GM19099 (cell line): ENCODE measurements at regions not wholly inside any gene's neighbourhood (a gene's known extent, or its start where the extent isn't known, plus 50 kb on each side); places are given as distances from the start of the nearest gene placed in this dataset.

Experiments
- POLR2A ChIP-seq: IDR thresholded peaks from 3 replicates; pipeline ENCODE4 v1.6.1; 2011; ENCODE audit warnings: low read depth; ENCODE audit not compliant: insufficient read length; ENCODE audit errors: extremely low read depth

DNA sequence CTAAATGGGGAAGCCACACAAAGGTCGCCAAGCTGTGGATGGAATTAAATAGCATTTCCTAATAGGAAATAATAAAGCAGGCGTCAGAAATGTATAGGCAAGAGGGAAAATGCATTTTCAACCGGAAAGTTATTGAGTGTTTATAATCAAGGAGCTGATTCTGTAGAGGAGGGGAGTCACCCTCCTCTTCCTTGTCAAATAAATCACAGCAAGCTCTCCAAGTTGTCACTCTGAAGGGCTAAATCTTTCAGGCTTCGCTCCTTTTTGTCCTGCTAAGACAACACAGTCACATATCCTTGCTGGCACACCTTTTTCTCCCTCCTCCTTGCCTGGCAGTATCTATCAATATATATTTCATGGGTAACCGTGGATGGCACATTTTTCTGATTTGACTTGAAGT lies 338.4 kb downstream of the SATB1 start:
- no peak for TF ChIP-seq POLR2A

DNA sequence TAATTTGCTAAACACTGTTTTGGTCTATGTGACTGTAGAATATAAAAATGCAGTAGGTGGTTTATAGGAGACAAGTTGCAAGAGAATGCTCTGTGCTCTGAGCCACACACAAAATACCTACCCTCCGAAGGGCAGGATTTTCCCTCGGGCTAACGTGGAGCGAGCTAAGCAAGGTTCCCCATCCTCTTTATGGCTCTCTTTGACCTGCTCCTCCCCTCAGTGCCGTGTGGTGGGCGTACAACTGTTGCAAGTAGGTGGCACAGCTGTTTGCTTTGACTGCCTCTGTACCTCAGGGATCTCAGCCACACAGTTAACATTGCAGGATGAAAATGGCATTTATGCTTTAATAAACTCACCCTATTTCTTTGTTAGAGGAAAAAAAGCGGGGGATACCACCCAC lies 339.1 kb downstream of the SATB1 start:
- no peak for TF ChIP-seq POLR2A

DNA sequence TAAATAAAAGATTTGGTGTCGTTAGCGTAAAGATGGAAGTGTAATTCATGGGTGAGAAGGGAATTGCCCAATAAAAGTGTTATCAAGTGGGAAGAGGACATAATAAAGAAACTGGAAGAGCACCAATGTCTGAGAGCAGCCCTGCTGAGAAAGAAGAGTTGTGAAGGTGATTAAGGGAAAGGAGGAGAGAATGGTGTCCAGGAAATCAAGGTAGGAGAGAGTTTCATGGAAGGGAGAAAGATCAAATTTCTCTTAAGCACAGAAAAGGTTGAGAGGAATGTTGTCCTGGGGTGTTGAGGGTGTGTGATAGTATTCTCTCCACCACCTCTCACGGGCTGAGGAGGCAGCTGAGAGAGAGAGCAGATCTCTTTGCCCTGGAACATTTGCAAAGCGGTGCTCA lies 339.7 kb downstream of the SATB1 start:
- TF ChIP-seq POLR2A = no peak

DNA sequence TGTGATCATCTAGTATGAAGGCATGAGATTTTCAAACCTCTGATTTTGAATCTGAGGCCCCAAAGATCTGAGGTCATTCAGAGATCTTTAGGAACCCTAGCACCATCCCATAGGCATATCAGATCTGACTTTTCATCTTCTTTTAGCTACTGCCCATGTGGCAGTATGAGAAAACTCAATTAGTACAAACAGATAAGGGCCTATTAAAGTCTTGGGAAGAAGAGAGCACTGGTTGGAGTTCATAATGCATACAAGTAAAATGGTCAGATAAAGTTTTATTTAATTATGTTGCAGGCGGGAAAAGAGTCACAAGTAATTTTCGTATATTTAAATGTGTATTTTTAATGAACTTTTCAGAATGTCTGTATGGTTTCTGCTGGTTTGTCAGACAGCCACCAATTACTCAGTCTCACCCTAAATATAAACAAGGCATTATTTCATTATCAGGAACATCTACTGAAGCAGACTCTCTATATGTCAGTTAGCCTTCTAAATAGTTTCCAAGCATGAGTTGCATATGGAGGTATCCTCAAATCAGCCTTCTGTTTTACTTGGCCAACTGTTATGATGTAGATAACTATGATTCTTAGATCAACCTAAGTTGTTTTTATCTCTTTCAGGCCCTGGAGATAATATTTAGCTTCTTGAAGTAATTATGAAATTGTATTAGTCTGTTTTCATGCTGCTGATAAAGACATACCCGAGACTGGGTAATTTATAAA lies 340.3 kb upstream of the TBC1D5 start:
- no peak for TF ChIP-seq POLR2A

GRCh38 chr3:18080198-18080689 lies 337.8 kb upstream of the TBC1D5 start:
- no peak for TF ChIP-seq POLR2A

DNA sequence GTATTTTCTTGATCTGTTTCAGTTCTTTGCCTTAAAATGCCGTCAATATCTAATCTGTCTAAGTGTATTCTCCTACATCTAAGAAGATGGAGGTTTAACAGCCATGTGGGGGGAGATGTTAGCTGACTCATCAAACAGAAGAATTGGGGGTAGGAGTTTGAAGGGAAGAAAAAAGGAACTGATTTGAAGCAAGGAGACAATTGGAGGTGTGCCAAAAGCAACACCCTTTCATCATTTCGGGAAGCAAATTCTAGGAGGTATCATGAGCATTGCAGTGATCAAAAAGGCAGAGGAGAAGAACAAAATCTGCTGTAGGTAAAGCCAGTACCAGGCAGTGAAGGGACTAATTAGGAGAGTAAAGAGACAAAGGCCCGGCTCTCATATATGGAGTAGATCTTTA lies 337.3 kb upstream of the TBC1D5 start:
- TF ChIP-seq POLR2A = no peak

- TF ChIP-seq POLR2A = no peak
Observed at GRCh38 chr3:18079062-18079461, 336.6 kb upstream of the TBC1D5 start.

GRCh38 chr3:18077128-18077840 lies 334.9 kb upstream of the TBC1D5 start:
- TF ChIP-seq POLR2A = no peak

DNA sequence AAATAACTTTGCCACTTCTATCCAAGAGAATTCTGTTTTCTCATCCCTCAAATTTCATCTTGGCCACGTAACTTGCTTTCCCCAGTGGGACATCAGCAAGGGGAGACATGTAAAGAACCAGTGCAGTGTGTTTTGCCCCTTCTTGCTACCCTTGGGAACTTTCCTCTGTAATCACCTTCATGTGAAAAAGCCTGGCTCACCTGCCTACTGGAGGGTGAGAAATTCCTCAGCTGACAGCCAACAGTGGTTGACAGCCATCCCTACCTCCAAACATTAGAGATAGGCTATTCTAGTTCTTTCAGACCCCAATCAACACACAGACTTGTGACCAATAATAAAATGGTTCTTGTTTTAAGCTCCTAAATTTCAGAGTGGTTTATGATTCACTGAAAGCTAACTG lies 333.9 kb upstream of the TBC1D5 start:
- TF ChIP-seq POLR2A = no peak

DNA sequence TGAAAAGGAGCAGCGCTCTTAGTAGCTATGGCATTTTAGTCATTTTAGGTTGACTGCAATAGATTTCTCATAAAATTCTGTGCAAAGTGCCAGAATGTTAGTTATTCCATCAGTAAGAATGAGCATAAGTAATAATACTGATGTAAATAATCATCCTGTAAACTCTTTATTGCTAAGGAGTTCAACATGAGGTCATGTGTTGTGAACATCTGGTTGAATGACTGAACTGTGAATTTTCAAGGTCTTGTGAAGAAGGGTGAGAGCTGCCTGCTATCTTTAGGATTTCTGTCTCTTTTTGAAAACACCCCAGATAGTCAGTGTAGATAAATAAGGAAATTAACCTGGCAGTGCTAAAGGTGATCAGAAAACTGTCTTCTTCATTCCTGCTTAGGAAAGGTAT lies 333.4 kb upstream of the TBC1D5 start:
- no peak for TF ChIP-seq POLR2A

GRCh38 chr3:18071833-18072232 lies 329.4 kb upstream of the TBC1D5 start:
- no peak for TF ChIP-seq POLR2A

GRCh38 chr3:18070944-18071343 lies 328.5 kb upstream of the TBC1D5 start:
- TF ChIP-seq POLR2A = no peak

DNA sequence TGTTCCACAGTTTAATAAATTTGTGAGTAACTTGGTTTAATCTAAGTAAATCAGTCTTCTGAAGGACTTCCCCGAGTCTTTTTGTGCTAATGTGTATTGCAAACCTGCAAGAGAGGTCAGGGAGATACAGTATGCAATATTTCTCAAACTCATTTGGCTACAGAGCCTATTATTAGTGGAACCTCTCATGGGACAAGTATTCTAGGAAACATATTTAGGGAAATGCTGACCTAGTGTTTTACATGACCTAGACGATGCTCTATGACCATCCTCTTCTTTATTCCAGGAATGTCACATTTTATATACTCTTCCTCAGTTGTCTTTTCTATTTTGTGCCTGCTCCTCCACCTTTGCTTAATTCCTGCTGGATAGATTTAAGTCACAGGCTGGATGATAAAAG lies 327.8 kb upstream of the TBC1D5 start:
- no peak for TF ChIP-seq POLR2A

DNA sequence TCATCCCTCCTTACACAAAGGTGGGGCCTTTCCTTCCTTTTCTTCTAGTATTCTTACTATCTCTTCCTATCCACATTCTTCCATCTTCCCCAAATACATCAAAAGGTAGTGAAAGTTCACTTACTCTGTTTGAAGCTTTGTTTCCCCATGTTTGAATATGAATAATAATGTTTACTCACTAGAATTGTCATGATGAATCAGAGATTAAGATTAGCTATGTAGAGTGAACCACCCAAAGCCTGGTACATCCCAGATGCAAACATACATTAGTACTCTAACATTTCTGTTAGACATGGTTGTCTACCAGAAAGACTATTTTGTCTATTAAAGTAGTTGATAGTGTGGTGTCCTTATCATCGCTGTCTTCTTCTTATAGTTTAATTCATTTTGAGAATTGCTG lies 327.1 kb upstream of the TBC1D5 start:
- TF ChIP-seq POLR2A = no peak

DNA sequence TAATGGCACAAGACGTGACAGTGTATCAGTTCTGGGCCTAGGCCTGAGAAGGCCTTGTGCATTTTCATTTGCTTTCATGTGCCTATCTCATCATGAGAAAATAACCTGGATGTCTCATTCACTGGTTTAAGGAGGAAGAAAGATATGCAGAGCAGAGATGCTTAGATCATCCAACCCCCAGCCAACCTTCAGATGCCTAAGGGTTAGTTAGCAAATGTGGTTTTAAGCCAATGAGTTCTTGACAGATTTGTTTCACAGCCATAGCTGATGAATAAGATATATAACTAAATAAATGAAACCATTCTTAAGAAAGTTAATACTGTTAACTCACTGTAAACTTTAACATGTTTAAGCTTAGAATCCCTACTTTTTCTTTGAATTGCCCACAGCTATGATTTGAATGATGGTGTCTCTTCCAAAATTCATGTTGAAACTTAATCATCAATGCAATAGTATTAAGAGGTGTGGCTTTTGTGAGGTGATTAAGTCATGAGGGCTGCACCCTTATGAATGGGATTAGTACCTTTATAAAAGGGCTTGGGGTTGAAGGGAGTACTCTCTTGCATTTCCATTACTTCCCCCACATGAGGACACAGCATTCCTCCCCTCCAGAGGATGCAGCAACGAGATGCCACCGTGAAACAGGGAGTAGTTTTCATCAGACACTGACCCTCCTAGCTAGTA lies 324.6 kb upstream of the TBC1D5 start:
- TF ChIP-seq POLR2A = no peak

GRCh38 chr3:18064586-18064985 lies 322.2 kb upstream of the TBC1D5 start:
- TF ChIP-seq POLR2A = no peak
